Muscle of back (tissue), 3 donors: ENCODE measurements at regions not wholly inside any gene's neighbourhood (a gene's known extent, or its start where the extent isn't known, plus 50 kb on each side); places are given as distances from the start of the nearest gene placed in this dataset.
"Not testable (repeated sequence)": the region's sequence is repeated elsewhere in the genome, so short reads cannot be mapped to it uniquely, and the experiment has no call there.

Experiments used
- DNase-seq, 3 donors: peaks; one replicate each; pipeline versions ENCODE4 v3.0.0 to v3.0.0-alpha.2; 2013

GRCh38 chr9:761176-761792 lies 80.2 kb upstream of the DMRT1 start:
- DNase-seq = no peak

GRCh38 chr9:761793-762560 lies 79.5 kb upstream of the DMRT1 start:
- DNase-seq = no peak

- no peak for DNase-seq
Measured at GRCh38 chr9:763692-764091, 77.8 kb upstream of the DMRT1 start.

GRCh38 chr9:764105-764524 lies 77.4 kb upstream of the DMRT1 start:
- DNase-seq = peak; percentile 48 to 80 (median 66)

GRCh38 chr9:764986-765385 lies 76.5 kb upstream of the DMRT1 start:
- no peak for DNase-seq

- DNase-seq = not testable (repeated sequence)
Measured at GRCh38 chr9:767061-767561, 74.4 kb upstream of the DMRT1 start.

- no peak for DNase-seq
Measured at GRCh38 chr9:776086-776485, 65.4 kb upstream of the DMRT1 start.

- no peak for DNase-seq
Measured at GRCh38 chr9:777978-778377, 63.5 kb upstream of the DMRT1 start.

- DNase-seq = no peak
Measured at GRCh38 chr9:784202-784601, 57.3 kb upstream of the DMRT1 start.

- DNase-seq = no peak
Measured at GRCh38 chr9:784916-785315, 56.6 kb upstream of the DMRT1 start.

GRCh38 chr9:785997-786396 lies 55.5 kb upstream of the DMRT1 start:
- no peak for DNase-seq

GRCh38 chr9:786405-786804 lies 55.1 kb upstream of the DMRT1 start:
- no peak for DNase-seq

GRCh38 chr9:788777-789176 lies 52.7 kb upstream of the DMRT1 start:
- DNase-seq = no peak
